ENCODE measurements at regions not wholly inside any gene's neighbourhood (a gene's known extent, or its start where the extent isn't known, plus 50 kb on each side); places are given as distances from the start of the nearest gene placed in this dataset.

- TF ChIP-seq POLR2A (IDR thresholded peaks at IDR 0.05; ENCODE audit: low read length), result no peak
- no peak for TF ChIP-seq GATA1 (IDR thresholded peaks at IDR 0.05; ENCODE audit: low read depth, low read length)
Observed at GRCh38 chr5:108649646-108650045, 98.1 kb upstream of the FER start.

Measured in erythroblast (primary cell).